Right renal pelvis (tissue), 4 donors: ENCODE measurements at regions not wholly inside any gene's neighbourhood (a gene's known extent, or its start where the extent isn't known, plus 50 kb on each side); places are given as distances from the start of the nearest gene placed in this dataset.
A peak's percentile ranks its signal among the peaks of the same experiment; 100 is the strongest.

Source experiments
- DNase-seq, 4 donors: peaks; one replicate each; pipeline ENCODE4 v3.0.0-alpha.2; 2013; ENCODE audit warnings: low read depth in 4 of 4, low spot score in 3 of 4, missing footprints in 1 of 4

GRCh38 chr10:90171014-90171722 is 469.8 kb downstream of the KIF20B start:
- no peak for DNase-seq

- DNase-seq: no peak
These were observed 473.1 kb downstream of the KIF20B start for GRCh38 chr10:90174531-90174930.

GRCh38 chr10:90175161-90175681 is 473.8 kb downstream of the KIF20B start:
- no peak for DNase-seq

GRCh38 chr10:90179696-90180407 is 478.5 kb downstream of the KIF20B start:
- no peak for DNase-seq

- DNase-seq: no peak
These were observed 479.7 kb downstream of the KIF20B start for GRCh38 chr10:90180886-90181691.

- DNase-seq: no peak
These were observed 491.4 kb downstream of the KIF20B start for GRCh38 chr10:90192825-90193224.

- DNase-seq: no peak
These were observed 492.0 kb downstream of the KIF20B start for GRCh38 chr10:90193240-90193985.

- no peak for DNase-seq
These were observed 494.0 kb downstream of the KIF20B start for GRCh38 chr10:90195288-90195840.

GRCh38 chr10:90197766-90198165 is 496.4 kb downstream of the KIF20B start:
- no peak for DNase-seq

GRCh38 chr10:90199093-90199492 is 497.7 kb downstream of the KIF20B start:
- DNase-seq: peak in 2 of 4 donors; percentile 16 to 31

GRCh38 chr10:90199513-90199912 is 498.1 kb downstream of the KIF20B start:
- DNase-seq: no peak

GRCh38 chr10:90204131-90204955 is 503.0 kb downstream of the KIF20B start:
- DNase-seq: no peak

GRCh38 chr10:90204956-90205314 is 503.5 kb downstream of the KIF20B start:
- DNase-seq: no peak

GRCh38 chr10:90205340-90205739 is 503.9 kb downstream of the KIF20B start:
- DNase-seq: no peak

GRCh38 chr10:90213346-90213745 is 512.0 kb downstream of the KIF20B start:
- no peak for DNase-seq

GRCh38 chr10:90218846-90219245 is 517.5 kb downstream of the KIF20B start:
- DNase-seq: no peak

- no peak for DNase-seq
These were observed 521.0 kb downstream of the KIF20B start for GRCh38 chr10:90222372-90222771.

- no peak for DNase-seq
These were observed 521.5 kb downstream of the KIF20B start for GRCh38 chr10:90222939-90223338.

GRCh38 chr10:90224791-90225566 is 523.6 kb downstream of the KIF20B start:
- no peak for DNase-seq
